GM12874 (cell line): ENCODE measurements at regions not wholly inside any gene's neighbourhood (a gene's known extent, or its start where the extent isn't known, plus 50 kb on each side); places are given as distances from the start of the nearest gene placed in this dataset.

ENCODE experiments used
- TF ChIP-seq, protein P1 (sequence below): IDR thresholded peaks from 2 replicates; pipeline ENCODE4 v1.5.1; 2011; ENCODE audit warnings: low read depth, mild to moderate bottlenecking, control low read depth, low read length, moderate library complexity; ENCODE audit not compliant: insufficient read depth

GRCh38 chr21:33975548-33976081 lies 60.0 kb upstream of the ATP5PO start:
- TF ChIP-seq, protein P1, sequence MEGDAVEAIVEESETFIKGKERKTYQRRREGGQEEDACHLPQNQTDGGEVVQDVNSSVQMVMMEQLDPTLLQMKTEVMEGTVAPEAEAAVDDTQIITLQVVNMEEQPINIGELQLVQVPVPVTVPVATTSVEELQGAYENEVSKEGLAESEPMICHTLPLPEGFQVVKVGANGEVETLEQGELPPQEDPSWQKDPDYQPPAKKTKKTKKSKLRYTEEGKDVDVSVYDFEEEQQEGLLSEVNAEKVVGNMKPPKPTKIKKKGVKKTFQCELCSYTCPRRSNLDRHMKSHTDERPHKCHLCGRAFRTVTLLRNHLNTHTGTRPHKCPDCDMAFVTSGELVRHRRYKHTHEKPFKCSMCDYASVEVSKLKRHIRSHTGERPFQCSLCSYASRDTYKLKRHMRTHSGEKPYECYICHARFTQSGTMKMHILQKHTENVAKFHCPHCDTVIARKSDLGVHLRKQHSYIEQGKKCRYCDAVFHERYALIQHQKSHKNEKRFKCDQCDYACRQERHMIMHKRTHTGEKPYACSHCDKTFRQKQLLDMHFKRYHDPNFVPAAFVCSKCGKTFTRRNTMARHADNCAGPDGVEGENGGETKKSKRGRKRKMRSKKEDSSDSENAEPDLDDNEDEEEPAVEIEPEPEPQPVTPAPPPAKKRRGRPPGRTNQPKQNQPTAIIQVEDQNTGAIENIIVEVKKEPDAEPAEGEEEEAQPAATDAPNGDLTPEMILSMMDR: no peak

- TF ChIP-seq, protein P1: no peak
Observed at GRCh38 chr21:33974513-33975468, 59.2 kb upstream of the ATP5PO start.

DNA sequence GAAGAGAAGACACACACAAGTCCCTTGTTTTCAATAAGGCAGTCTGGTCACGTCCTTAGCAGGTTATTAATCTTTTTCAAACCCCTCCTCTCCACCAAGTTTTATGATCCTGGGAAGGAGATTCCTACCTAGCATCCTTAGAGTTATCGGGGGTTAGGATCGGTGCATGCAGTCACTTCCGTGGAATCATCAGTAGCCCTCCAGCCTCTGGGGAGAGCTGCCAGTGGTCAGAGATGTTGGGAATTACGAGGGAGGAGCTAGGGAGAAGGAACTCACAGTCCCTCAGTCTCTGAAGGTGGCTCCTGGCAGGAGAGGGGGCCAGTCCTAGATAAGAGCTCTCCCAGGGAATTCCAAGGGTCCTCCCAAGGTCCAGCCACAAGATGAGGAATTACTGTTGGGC lies 57.7 kb upstream of the ATP5PO start:
- TF ChIP-seq, protein P1: no peak

DNA sequence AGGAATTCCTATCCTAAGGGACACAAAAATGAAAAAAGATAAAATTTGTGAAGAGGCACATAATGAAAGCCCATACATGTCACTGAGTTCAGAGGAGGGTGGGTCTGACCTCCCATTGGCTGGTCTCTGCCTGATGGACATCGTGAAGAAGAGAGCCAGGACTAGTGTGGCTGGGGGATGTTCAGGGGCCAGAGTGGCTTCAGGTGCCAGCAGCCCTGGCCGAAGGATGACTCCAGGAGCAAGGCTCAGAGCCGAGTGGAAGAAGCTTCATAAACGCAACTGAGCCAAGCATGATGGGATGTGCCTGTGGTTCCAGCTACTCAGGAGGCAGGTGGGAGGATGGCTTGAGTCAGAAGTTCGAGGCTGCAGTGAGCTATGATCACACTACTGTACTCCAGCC lies 56.9 kb upstream of the ATP5PO start:
- TF ChIP-seq, protein P1: no peak

- TF ChIP-seq, protein P1: no peak
Observed at GRCh38 chr21:33971492-33972013, 55.9 kb upstream of the ATP5PO start.

DNA sequence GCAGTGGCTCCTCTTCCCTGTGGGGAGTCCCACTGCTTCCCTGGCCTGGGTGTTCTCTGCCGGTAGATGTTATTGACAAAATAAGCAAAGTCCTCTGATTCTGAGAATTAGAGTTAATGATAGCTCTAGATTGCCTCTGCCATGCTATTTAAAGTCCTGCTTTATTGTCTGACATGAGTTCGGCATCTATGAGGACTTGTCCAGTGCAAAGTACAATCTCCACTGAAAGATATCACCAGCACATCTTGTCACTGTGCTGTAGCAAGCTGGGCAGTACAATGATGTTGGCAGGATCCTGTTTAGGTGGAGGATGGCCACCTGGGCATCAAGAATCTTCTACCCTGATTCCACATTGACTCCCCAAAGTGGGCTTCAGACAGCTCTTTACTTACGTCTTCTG lies 54.0 kb upstream of the ATP5PO start:
- TF ChIP-seq, protein P1: no peak

DNA sequence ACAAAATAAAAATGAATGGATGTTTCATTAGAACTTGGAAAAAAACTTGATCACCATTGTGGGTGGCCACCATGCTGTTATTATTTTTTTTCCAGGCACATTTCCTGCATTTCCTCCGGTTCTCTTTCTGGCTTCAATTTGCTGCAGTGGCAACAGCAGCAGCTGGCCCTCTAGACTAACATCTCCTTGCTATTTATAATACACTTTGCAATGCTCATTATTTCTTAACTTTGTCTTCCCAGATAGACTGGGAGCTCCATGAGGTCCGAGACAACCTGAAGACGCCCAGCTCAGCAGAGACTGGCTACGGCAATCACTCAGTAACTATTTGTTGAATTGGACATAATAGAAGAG lies 53.4 kb upstream of the ATP5PO start:
- TF ChIP-seq, protein P1: no peak
